ENCODE measurements at regions not wholly inside any gene's neighbourhood (a gene's known extent, or its start where the extent isn't known, plus 50 kb on each side); places are given as distances from the start of the nearest gene placed in this dataset.
A peak's percentile ranks its signal among the peaks of the same experiment; 100 is the strongest.

- DNase-seq (ENCODE audit: low read depth in 2 of 2), result no peak
- Histone ChIP-seq H3K27ac (ENCODE audit: insufficient read depth, low read length) (no peak overlapping the region), H3K9me3 (ENCODE audit: control insufficient read depth, insufficient read depth, low read depth, low read length) (no peaks in the 10 kb centered on the region), H3K9ac (ENCODE audit: insufficient read depth, low read length) (no peak overlapping the region), H3K4me1 (ENCODE audit: control insufficient read depth, extremely low read depth, insufficient read depth, low read length) (no peaks in the 10 kb centered on the region), H2AFZ (ENCODE audit: low read length) (no peak overlapping the region), H4K20me1 (ENCODE audit: control insufficient read depth, extremely low read depth, insufficient read depth, low read length) (no peaks in the 10 kb centered on the region), H3K27me3 (ENCODE audit: control insufficient read depth, insufficient read depth, low read length) (no peaks in the 10 kb centered on the region), H3K79me2 (ENCODE audit: control insufficient read depth, insufficient read depth, low read length) (no peaks in the 10 kb centered on the region), H3K36me3 (ENCODE audit: control insufficient read depth, insufficient read depth, low read length) (no peaks in the 10 kb centered on the region), H3K4me3 (replicated peaks in 1 of 4; ENCODE audit: control extremely low read depth in 1 of 4, insufficient read depth in 1 of 4, low read depth in 3 of 4, low read length in 4 of 4) (no peak overlapping the region), H3K4me2 (ENCODE audit: extremely low read depth, insufficient read depth, low read length) (no peak overlapping the region)
- TF ChIP-seq EZH2 (IDR thresholded peaks at IDR 0.05; ENCODE audit: low read length, missing control alignments), result no peak
- TF ChIP-seq, protein P1, sequence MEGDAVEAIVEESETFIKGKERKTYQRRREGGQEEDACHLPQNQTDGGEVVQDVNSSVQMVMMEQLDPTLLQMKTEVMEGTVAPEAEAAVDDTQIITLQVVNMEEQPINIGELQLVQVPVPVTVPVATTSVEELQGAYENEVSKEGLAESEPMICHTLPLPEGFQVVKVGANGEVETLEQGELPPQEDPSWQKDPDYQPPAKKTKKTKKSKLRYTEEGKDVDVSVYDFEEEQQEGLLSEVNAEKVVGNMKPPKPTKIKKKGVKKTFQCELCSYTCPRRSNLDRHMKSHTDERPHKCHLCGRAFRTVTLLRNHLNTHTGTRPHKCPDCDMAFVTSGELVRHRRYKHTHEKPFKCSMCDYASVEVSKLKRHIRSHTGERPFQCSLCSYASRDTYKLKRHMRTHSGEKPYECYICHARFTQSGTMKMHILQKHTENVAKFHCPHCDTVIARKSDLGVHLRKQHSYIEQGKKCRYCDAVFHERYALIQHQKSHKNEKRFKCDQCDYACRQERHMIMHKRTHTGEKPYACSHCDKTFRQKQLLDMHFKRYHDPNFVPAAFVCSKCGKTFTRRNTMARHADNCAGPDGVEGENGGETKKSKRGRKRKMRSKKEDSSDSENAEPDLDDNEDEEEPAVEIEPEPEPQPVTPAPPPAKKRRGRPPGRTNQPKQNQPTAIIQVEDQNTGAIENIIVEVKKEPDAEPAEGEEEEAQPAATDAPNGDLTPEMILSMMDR (conservative IDR thresholded peaks at IDR 0.05 in 1 of 2, IDR thresholded peaks at IDR 0.05 in 1 of 2; ENCODE audit: low read depth in 1 of 2, low read length in 2 of 2), result no peak
Observed at GRCh38 chr15:98514034-98514622, 134.2 kb upstream of the IGF1R start.

GRCh38 chr15:98518823-98519561 lies 129.3 kb upstream of the IGF1R start:
- Histone ChIP-seq H3K27me3 (ENCODE audit: control insufficient read depth, insufficient read depth, low read length) (no peaks in the 10 kb centered on the region), H3K4me2 (ENCODE audit: extremely low read depth, insufficient read depth, low read length) (peak overlapping the region; percentile 16), H3K9ac (ENCODE audit: insufficient read depth, low read length) (no peak overlapping the region), H2AFZ (ENCODE audit: low read length) (no peak overlapping the region), H3K27ac (ENCODE audit: insufficient read depth, low read length) (no peak overlapping the region), H4K20me1 (ENCODE audit: control insufficient read depth, extremely low read depth, insufficient read depth, low read length) (no peaks in the 10 kb centered on the region), H3K79me2 (ENCODE audit: control insufficient read depth, insufficient read depth, low read length) (no peaks in the 10 kb centered on the region), H3K36me3 (ENCODE audit: control insufficient read depth, insufficient read depth, low read length) (no peaks in the 10 kb centered on the region), H3K9me3 (ENCODE audit: control insufficient read depth, insufficient read depth, low read depth, low read length) (no peaks in the 10 kb centered on the region), H3K4me1 (ENCODE audit: control insufficient read depth, extremely low read depth, insufficient read depth, low read length) (no peaks in the 10 kb centered on the region), H3K4me3 (replicated peaks in 1 of 4; ENCODE audit: control extremely low read depth in 1 of 4, insufficient read depth in 1 of 4, low read depth in 3 of 4, low read length in 4 of 4) (peak overlapping the region in 1 of 4 experiments; percentile 28)
- TF ChIP-seq EZH2 (IDR thresholded peaks at IDR 0.05; ENCODE audit: low read length, missing control alignments), result no peak
- TF ChIP-seq, protein P1 (conservative IDR thresholded peaks at IDR 0.05 in 1 of 2, IDR thresholded peaks at IDR 0.05 in 1 of 2; ENCODE audit: low read depth in 1 of 2, low read length in 2 of 2), result peak; percentile 70 to 83
- DNase-seq (ENCODE audit: low read depth in 2 of 2), result peak; percentile 63 to 85

DNA sequence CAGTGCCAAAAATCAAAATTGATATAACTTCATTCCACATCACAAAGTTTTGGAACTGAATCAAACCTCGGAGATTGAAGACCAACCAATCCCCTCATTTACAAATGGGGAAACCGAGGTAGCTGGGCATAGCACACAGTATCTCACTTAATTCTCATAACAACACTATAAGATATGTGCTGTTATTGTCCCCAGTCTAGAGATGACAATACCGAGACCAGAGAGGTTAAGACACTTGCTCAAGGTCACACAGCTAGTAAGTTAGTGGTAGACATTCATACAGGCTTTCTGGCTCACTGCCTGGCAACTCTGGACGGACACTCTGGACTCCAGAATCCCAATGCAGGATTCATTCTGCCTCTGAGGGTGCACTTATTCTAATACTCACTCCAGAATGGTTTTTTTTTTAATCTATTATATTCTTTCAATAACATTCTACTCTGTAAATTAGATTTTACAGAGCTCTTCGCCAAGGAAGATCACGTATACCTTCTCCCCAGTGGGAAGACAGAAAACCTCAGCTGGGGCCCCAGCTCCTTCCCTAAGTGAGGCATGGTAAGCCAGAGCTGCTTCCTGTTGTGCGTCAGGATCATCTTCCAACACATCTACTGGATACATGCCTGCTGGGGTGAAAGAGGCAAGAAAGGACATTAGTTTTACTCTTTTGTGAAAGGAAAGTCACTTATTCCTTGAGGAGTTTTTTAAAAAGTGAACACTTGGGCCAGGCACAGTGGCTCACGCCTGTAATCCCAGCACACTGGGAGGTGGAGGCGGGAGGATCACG lies 128.4 kb upstream of the IGF1R start:
- Histone ChIP-seq H3K36me3 (ENCODE audit: control insufficient read depth, insufficient read depth, low read length) (no peaks in the 10 kb centered on the region), H3K27me3 (ENCODE audit: control insufficient read depth, insufficient read depth, low read length) (no peaks in the 10 kb centered on the region), H3K4me3 (replicated peaks in 1 of 4; ENCODE audit: control extremely low read depth in 1 of 4, insufficient read depth in 1 of 4, low read depth in 3 of 4, low read length in 4 of 4) (no peak overlapping the region), H3K4me1 (ENCODE audit: control insufficient read depth, extremely low read depth, insufficient read depth, low read length) (no peaks in the 10 kb centered on the region), H3K4me2 (ENCODE audit: extremely low read depth, insufficient read depth, low read length) (no peak overlapping the region), H2AFZ (ENCODE audit: low read length) (no peak overlapping the region), H3K9ac (ENCODE audit: insufficient read depth, low read length) (no peak overlapping the region), H4K20me1 (ENCODE audit: control insufficient read depth, extremely low read depth, insufficient read depth, low read length) (no peaks in the 10 kb centered on the region), H3K27ac (ENCODE audit: insufficient read depth, low read length) (no peak overlapping the region), H3K79me2 (ENCODE audit: control insufficient read depth, insufficient read depth, low read length) (no peaks in the 10 kb centered on the region), H3K9me3 (ENCODE audit: control insufficient read depth, insufficient read depth, low read depth, low read length) (no peaks in the 10 kb centered on the region)
- DNase-seq (ENCODE audit: low read depth in 2 of 2), result peak in 1 of 2 donors; percentile 29
- TF ChIP-seq, protein P1 (conservative IDR thresholded peaks at IDR 0.05 in 1 of 2, IDR thresholded peaks at IDR 0.05 in 1 of 2; ENCODE audit: low read depth in 1 of 2, low read length in 2 of 2), result no peak
- TF ChIP-seq EZH2 (IDR thresholded peaks at IDR 0.05; ENCODE audit: low read length, missing control alignments), result no peak
